ENCODE measurements at regions not wholly inside any gene's neighbourhood (a gene's known extent, or its start where the extent isn't known, plus 50 kb on each side); places are given as distances from the start of the nearest gene placed in this dataset.

DNA sequence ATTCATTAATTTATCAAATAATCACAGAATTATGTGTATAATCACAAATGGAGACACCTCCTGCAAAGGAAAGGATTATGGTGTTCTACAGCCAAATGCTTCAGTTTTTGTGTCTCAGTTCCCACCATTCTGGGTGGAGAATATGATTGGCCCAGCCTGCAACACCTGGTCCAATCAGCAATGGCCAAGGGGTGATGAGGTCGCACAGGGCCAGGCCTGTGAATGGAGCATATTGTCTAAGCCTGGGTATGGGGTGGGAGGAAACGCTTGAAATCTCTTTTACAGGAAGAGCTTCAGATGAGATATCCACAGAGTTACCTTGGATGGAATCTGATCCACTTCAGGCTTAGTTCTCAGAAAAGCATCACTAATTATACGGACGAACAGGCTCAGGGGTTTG is 271.6 kb downstream of the DHX35 start:
- no peak for DNase-seq

DNA sequence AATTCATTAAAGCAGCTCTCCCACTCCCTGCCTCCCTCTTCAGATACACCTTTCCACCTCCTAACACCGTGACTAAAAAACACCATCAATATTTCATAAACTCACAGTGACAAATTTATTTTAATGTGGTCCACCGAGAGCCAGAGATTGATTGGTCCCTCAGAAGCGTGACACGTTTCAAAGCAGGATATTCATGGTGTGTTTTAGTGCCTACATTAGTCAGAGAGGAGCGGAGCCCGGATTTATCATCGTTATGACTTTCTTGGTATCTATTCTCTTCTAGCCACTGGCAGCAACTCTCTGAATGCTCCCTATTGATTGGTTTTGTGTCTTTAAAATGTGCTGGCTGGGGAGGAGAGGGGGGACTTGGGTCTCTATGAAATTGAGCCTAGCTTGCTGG is 265.3 kb downstream of the DHX35 start:
- DNase-seq, result no peak

DNA sequence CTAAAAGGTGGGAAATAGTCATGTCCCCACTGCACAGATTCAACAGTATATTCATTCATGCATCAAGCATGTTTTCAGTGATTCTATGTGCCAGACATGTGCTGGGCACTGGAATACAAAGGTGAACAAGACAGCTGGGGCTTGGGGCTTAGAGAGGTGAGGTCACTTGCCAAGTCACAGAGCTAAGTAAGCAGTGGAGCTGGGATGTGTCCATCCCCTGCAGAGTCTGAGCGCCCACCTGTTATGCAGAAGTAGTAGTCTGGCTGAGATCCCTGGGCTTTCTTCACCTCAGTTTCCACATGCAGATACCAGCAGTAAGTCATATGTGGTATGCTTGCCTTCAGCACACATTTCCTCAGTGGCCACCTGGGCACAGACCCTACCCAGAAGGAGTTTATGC is 263.8 kb downstream of the DHX35 start:
- DNase-seq, result no peak

DNA sequence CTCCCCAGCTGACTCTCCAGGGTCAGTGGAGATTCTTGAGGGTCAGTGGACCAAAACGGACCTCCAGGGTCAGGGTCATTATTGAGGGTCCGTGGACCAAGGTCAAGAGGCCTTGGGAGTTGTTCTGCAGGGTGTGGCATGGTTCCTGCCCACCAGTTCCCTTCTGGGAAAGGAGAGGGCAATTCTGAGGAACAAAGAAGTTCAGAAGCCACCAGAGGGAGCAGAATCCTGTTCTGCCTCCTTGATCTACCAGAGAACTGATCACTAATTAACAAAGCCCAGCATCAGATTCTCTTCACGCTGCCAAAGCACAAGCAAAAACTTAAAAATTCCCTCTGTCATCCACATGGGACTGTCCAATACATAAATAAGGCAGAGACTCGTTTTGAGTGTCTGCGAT is 263.4 kb downstream of the DHX35 start:
- DNase-seq, result no peak

DNA sequence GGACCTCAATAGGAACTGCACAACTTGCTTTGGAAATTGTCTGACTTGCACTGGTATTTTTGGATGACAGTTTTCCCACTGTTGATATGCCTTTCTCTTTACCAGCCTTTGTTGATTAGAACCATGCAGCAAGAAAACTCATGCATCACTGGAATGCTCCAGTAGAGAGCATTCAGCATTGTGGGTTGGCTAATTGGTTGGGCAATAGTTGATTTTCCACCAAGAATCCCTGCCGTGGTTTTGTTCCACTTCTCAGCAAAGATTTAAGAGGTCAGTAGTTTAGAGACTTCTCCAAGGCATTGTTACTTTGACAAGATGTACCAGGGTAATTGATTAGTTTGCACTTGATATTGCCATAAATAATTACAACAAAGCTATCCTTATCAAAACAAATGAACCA is 260.0 kb downstream of the DHX35 start:
- no peak for DNase-seq

DNA sequence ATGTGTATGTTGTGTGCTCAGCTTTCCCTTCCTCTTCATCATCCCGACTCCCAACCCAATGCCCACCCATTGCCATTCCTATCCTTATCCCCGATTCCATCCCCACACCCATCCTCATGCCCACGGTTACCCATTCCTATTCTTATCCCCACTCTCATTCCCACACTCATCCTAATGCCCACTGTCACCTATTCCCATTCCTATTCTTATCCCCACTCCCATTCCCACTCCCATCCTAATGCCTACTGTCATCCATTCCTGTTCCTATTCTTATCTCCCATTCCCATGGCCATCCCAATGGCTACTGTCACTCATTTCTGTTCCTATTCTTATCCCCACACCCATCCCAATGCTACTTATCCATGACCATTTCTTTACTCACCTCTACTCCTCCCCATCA is 254.1 kb downstream of the DHX35 start:
- DNase-seq, result no peak

DNA sequence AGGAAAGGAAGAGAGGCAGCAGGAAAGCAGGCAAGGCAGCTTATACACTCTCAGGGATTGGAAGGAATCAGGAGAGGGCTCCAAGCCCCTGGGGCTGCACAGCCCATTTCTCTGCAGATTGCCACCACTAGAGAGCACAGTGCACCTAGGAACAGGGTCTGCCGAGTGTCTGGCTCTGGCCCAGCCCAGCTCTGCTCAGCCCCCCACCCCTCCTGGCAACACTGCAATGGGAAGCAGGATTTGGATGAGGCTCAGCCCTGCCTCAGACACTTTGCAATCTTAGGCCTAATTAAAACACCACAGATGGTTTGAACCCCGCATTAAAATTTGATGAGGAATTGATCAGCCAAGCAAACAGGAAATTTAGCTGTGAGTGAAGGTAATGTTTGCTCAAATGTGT is 252.7 kb downstream of the DHX35 start:
- DNase-seq, result no peak

DNA sequence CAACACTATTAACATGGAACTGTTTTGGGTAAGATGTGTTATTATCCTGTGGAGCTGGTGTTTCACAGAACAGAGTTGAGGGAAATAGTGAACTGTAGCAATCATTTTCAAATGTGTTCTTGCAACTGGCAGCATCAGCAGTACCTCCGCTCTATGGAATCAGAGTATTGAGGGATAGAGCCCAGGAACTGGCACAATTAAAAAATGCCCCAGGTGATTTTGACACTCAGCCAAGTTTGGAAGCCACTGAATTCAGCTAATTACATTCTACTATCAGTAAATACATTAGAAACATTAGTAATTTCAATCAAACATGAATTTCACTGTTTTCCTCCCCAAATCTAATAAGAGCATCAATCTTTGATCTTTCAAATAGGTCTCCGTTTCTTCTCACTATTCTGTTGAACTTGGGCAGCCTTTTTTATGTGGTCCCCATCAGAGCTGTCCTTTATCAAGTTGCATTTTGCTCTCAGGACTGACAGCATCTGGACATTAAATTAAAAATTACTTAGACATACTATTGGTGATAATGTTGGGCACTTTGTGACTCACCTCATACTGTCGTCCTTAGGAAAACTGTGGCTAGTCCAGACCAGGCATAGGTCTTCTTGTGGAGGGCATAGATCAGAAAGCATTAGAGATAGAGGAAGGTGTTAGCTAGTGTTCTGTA is 251.5 kb downstream of the DHX35 start:
- no peak for DNase-seq

DNA sequence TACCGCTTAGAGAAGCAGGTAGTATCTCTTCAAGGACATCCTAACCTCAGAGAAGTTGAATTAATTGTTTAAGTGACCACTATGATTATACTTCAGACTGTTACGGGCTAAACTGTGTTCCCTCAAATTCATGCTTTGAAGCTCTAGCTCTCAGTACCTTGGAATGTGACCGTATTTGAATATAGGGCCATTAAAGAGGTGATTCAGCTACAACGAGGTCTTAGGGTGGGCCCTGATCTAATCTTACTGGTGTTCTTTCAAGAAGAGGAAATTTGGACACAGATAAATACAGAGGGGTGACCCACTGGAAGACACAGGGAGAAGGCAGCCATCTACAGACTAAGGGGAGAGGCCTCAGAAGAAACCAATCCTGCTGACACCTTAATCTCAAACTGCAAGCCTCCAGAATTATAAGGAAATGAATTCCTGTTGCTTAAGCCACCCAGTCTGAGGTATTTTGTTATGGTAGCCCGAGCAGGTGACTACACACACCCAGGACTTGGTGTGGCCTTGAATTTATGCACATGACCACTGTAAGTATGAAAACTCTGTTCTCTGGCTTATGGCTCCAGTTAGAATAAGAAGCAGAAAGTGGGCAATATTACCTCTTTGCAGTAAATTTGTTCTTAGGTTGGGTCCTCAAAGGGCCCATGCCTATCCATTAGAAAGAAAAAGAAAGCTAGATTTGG is 249.1 kb downstream of the DHX35 start:
- DNase-seq, result no peak

DNA sequence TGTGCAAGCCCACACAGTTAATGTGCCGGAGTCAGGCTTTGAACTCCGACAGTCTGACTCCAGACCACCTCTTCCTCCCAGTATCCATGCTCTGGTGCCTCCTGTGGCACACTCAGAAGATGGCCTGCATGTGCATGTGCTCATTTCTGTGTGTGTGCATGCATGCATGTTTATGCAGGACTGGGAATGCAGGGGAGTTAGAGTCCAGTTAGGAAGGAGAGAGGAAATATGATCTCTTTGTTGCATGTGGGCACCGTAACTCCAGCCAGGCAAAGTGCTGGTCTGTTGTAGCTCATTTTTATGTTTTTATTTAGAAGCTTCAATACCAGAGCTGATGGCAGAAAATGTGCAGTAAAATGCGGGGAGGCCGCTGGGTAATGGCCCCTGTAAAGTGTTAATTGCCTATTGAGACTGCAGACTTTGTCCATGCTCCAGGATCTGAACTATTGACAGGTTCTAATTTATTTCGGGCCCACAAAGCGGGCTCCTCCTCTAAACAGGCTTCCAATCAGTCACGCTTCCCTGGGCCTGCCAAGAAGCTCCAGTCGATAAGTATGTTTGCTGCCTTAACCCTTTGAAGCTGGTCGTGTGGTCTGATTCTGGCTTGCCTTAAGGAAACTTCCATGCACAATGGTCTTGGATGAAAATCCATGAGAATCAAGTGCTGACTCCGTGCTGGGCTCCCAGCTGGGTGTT is 248.3 kb downstream of the DHX35 start:
- no peak for DNase-seq

DNA sequence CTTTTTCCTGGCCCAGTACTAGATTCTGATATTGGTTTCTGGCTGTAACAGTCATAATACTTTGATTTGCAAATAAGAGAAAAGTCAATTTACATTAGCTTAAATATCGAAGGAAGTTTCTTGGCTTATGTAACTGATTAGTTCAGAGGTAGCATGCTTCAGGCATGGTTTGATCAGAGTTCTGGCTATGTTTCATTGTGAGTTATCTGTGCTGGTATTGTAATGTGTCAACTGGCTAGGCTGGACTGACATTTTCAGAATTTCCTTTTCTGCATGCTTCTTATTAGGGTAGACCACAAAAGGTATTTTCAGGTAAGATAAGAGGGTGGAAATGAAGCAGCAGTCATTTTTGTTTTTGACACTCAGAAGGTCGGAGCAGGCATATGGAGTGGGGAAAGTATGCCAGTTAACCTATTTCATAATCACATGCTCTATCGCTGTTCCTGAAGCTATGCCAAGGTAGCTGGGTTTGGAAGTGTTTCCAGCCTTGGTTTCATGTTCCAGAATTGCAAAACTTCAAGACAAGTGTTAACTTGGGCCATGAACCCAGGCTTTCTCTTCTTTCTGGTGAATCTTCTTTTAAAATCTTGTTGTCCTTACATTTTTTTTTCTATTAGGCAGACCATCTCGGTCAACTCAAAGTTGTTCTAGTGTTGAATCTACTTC is 244.9 kb downstream of the DHX35 start:
- DNase-seq, result no peak

DNA sequence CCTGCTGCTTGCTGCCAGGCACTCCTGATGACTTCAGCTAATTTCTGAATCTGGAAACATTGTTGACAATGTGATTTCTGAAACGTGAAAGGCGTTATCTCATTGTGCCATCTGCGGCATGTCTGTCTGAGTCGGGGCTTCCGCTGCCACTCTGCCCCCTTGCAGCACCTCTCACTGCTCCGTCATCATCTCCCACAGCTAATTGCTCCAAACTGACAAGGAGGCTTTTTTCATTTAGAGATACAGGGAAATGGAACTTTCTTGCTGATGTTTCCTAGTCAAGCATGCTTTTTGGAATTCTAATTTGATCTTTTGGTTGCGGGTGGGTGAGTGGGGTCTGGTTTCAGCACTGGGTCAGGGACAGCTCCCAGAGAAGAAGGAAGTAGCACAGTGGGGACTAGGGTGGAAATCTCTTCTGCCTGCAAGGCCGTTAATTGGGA is 233.5 kb downstream of the DHX35 start:
- DNase-seq, result no peak

DNA sequence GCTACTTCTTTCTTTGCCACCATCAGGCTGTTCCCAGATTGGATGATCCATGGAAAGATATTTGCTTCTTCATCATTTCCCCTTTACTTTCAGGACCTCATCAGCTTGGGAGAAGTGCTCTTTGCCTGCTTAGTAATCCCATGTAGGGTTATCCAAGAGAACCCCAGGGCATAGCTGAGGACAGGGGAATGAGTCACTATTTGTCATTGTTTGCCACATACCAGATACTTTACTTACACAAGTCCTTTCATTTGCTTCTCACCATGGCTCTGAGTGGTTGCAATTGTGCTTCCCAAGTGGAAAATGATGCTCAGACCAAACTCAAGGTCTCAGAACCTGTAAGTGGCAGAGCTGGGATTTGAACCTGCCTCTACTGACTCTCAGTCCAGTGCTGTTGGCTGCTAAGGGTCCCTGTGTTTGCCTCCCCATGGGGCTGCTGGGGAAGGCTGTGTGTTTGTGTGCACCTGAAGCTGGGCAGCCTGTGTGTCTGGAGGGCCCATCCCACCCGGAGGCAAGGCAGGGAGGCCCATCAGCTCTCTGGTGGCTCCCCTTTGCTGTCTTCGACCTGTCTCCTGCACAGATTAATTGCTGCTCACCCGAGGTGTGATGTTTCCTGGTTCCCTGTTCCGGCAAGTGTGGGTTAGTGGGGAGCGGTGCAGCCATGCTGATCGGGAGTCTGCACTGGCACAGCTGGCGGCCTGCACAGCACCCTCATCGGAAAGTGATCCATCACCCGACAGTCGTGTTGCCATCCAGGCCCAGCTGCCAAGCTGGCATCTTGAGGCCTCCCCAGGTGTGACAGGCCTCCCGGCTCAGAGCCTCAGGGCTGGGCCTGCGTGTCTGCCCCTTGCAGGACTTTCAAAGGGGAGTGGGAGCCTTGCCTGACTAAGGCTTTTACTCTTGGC is 228.8 kb downstream of the DHX35 start:
- DNase-seq, result no peak

DNA sequence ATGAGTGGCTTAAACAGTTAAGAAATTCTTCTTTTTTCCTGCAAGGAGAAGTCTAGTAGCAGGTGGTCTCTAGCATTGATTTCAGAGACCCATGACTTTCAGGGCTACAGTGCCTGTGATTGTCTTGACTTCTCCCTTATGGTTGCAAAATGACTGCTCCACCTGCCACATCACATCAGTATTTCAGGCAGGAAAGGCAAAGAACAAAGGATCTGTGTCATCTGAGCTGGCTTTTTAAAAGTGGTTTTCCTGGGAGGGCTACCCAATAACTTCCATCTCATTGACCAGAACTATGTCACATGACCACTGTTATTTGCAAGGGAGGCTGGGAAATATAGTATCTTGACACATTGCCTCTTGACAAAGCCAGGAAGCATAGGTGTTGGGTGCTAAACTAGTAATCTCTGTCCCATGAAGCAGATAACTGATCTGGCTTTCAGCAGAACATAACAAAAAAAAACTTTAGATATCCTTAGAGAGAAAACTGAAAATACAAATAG is 226.2 kb downstream of the DHX35 start:
- DNase-seq, result no peak

DNA sequence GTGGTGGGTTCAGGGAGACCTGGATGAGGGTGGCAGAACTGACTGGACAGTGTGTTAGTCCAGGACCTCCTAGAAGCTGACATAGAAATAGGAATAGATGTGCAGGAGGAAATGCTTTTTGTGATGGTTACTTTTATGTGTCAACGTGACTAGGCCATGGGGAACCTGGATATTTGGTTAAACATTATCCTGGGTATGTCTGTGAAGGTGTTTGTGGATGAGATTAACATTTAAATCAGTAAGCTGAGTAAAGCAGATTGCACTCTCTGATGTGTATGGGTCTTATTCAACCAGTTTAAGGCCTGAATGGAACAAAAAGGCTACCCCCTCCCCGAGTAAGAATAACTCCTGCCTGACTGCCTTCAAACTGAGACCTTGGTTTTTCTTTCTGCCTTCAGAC is 219.3 kb downstream of the DHX35 start:
- DNase-seq, result no peak

DNA sequence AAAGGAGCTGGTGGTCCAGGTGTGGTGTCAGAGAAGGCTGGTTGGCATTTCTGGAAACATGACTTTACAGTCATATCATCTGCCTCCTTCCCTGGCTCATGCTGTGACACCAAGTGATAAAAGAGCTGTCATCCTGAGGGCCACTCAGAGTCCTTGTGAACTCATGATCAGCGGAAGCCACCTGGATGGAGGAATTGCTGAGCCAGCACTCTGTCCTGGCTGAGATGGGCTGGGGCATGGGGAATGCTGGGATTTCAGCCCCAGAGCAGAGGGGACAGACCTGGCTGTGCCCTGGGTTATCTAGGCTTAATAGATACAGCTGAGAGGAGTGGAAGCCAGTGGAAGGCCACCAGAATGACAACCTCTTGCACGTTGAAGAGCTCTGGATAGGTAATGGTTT is 214.3 kb downstream of the DHX35 start:
- no peak for DNase-seq

DNA sequence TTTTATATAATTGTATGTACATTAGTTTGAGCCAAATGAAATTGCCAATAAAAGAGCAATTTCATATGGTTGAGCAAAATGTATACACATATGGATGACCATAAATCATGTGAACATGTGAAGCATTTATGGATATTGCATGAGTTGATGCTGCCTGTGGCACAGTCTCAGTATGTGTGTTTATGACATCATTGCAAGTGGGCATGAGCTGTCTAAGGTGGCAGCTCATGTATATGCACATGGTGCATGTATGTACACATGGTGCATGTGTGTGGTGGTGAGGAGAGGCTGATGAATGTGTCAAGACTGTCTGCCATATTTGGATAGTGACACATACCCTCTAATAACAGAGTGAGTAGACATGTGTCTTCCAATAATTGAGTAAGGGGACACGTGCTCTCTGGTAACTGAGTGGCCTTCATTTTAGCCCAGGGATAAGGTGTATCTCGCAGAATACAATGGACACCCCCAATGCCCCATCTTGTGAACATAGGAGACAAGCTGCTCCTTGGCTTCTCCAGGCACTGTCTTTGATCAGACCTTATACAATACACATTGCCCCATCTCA is 208.8 kb downstream of the DHX35 start:
- DNase-seq, result no peak

DNA sequence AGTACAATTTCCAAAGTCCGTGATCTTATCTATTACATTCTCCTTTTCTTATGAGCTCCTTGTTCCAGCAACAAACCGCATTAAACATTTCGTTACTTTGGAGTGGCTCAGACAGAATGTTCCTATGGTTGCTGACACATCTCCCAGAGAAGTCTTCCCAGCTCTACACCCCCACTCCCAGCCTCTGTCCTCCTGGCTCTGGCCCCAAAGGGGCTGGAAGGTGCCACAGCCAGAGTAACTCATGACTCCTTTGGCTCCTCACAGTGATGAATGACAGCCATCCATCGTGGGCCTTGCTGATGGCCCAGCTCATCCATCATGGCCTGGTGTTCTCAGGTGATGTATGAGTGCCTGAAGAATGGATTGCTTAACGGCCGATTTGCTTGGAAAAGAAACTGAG is 203.0 kb downstream of the DHX35 start:
- no peak for DNase-seq

DNA sequence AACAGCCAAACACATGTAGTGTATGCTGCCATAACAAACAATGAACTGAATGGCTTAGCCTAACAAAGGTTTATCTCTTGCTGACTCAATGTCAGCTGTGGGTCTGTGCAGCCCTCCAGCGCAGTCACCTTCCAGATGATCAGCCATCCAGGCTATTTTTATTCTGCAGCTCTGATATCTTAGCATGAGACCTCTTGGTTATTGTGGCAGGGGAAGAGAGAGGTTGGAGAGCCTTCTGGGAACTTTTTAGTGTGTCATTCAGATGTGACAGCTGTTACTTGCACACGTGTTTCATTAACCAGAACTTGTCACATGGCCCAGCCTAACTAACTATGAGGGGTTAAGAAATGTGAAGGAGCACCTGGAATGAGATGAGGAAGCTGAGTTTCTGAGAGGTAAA is 202.5 kb downstream of the DHX35 start:
- peak; percentile 20 for DNase-seq

DNA sequence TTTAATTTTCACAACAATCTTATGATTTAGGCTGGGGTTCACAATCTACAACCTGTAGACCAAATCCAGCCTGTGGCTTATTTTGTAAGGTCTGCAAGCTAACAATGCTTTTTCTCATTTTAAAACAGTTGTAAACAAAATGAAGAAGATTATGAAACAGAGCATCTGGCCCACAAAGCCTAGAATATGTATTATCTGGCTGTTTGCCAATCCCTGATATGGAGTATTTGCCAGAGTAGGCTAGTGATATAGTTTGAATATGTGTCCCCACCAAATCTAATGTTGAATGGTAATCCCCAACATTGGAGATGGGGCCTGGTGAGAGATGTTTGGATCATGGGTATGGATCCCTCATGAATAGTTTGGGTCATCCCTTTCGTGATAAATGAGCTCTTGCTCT is 201.8 kb downstream of the DHX35 start:
- no peak for DNase-seq

DNA sequence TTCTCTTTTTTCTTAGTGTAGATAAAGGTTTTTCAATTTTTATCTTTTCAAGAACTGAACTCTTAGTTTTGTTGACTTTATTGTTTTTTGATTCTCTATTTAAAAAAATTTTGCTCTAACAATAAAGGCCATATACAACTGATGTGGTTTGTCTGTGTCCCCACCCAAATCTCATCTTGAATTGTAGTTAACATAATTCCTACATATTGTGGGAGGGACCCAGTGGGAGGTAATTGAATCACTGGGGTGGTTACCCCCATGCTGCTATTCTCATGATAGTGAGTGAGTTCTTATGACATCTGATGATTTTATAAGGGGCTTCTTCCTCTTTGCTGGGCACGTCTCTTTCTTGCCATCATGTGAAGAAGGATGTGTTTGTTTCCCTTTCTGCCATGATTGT is 199.8 kb downstream of the DHX35 start:
- DNase-seq, result no peak

DNA sequence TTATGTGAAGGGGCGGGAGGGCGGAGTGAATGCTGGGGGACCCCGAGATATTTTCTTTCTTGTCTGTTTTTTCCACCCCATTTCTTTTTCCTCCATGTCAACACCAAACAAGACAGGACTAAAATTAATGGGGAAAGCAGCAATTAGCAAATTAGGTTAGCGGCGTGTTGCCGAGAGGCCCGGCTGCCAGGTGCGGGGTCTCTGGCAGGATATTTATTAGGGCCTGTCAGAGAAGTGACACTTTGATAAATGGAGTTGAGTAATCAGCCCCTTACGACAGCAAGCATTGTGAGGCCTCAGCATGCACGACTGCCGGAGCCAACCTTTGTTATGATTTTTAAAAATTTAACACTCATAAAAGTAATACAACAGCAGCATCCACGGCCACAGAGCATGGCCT is 193.8 kb downstream of the DHX35 start:
- no peak for DNase-seq
